A172 (cell line): ENCODE measurements at regions not wholly inside any gene's neighbourhood (a gene's known extent, or its start where the extent isn't known, plus 50 kb on each side); places are given as distances from the start of the nearest gene placed in this dataset.

Experiments
- DNase-seq: peaks from one replicate; pipeline ENCODE4 v3.0.0-alpha.2; 2015; ENCODE audit warnings: low spot score

- DNase-seq: no peak
Measured at GRCh38 chr7:96638669-96639068, 71.0 kb downstream of the SEM1 start.

GRCh38 chr7:96637522-96637921 lies 72.1 kb downstream of the SEM1 start:
- no peak for DNase-seq

- no peak for DNase-seq
Measured at GRCh38 chr7:96636979-96637378, 72.7 kb downstream of the SEM1 start.

GRCh38 chr7:96636342-96636860 lies 73.2 kb downstream of the SEM1 start:
- no peak for DNase-seq

GRCh38 chr7:96629884-96630283 lies 79.8 kb downstream of the SEM1 start:
- DNase-seq: no peak

- no peak for DNase-seq
Measured at GRCh38 chr7:96624954-96625353, 84.7 kb downstream of the SEM1 start.

- DNase-seq: no peak
Measured at GRCh38 chr7:96621932-96622331, 87.7 kb downstream of the SEM1 start.

GRCh38 chr7:96614154-96614867 lies 95.3 kb downstream of the SEM1 start:
- no peak for DNase-seq

GRCh38 chr7:96612034-96612433 lies 97.6 kb downstream of the SEM1 start:
- no peak for DNase-seq

GRCh38 chr7:96605045-96605716 lies 104.5 kb downstream of the SEM1 start:
- no peak for DNase-seq

GRCh38 chr7:96599288-96599936 lies 110.2 kb downstream of the SEM1 start:
- DNase-seq: no peak

- DNase-seq: no peak
Measured at GRCh38 chr7:96598421-96598820, 111.2 kb downstream of the SEM1 start.

GRCh38 chr7:96596120-96596826 lies 113.4 kb downstream of the SEM1 start:
- peak; percentile 6 for DNase-seq

GRCh38 chr7:96591900-96592676 lies 117.6 kb downstream of the SEM1 start:
- no peak for DNase-seq

GRCh38 chr7:96591159-96591899 lies 118.3 kb downstream of the SEM1 start:
- no peak for DNase-seq

- DNase-seq: no peak
Measured at GRCh38 chr7:96589038-96589437, 120.6 kb downstream of the SEM1 start.

GRCh38 chr7:96579119-96579518 lies 130.5 kb downstream of the SEM1 start:
- DNase-seq: no peak

- DNase-seq: no peak
Measured at GRCh38 chr7:96578606-96579005, 131.0 kb downstream of the SEM1 start.

- no peak for DNase-seq
Measured at GRCh38 chr7:96563409-96563808, 146.2 kb downstream of the SEM1 start.

GRCh38 chr7:96562966-96563365 lies 146.7 kb downstream of the SEM1 start:
- no peak for DNase-seq

- DNase-seq: no peak
Measured at GRCh38 chr7:96562458-96562857, 147.2 kb downstream of the SEM1 start.
